ENCODE measurements at regions not wholly inside any gene's neighbourhood (a gene's known extent, or its start where the extent isn't known, plus 50 kb on each side); places are given as distances from the start of the nearest gene placed in this dataset.

GRCh38 chr9:86485359-86485758 lies 131.1 kb upstream of the TUT7 start:
- TF ChIP-seq CTCF (conservative IDR thresholded peaks at IDR 0.05; ENCODE audit: low read depth, low read length) (no peak), EZH2 (IDR thresholded peaks at IDR 0.05; ENCODE audit: low read length, unreplicated experiment) (no peak), EZH2phosphoT487 (IDR thresholded peaks at IDR 0.05; ENCODE audit: borderline replicate concordance, low read length) (no peak)

All from PC-3 (cell line).